Smooth muscle cell (in vitro differentiated cells): ENCODE measurements at regions not wholly inside any gene's neighbourhood (a gene's known extent, or its start where the extent isn't known, plus 50 kb on each side); places are given as distances from the start of the nearest gene placed in this dataset.

Experiments used
- DNase-seq: peaks from one replicate; lab custom pipeline; 2025; ENCODE audit not compliant: unreplicated experiment; lab: John Stamatoyannopoulos, UW
- H2AFZ ChIP-seq: fragments of 200-600 bp; sonication (generic); 2 replicates; pipeline ENCODE4 v1.6.0; 2016; ENCODE audit warnings: antibody characterized with exemption, low read depth, mild to moderate bottlenecking
- H3F3A ChIP-seq: fragments of 200-600 bp; sonication (generic); 2 replicates; pipeline ENCODE4 v1.6.0; 2017; ENCODE audit warnings: antibody characterized with exemption, low read depth
- H3K27ac ChIP-seq: fragments of 200-600 bp; sonication (generic); 2 replicates; pipeline ENCODE4 v1.5.1; 2016; ENCODE audit warnings: low read depth, mild to moderate bottlenecking
- H3K27me3 ChIP-seq: fragments of 200-600 bp; sonication (generic); 2 replicates; pipeline ENCODE4 v1.6.1; 2016; ENCODE audit warnings: low read depth, mild to moderate bottlenecking
- H3K36me3 ChIP-seq: fragments of 200-600 bp; sonication (generic); 2 replicates; pipeline ENCODE4 v1.5.1; 2016; ENCODE audit warnings: low read depth
- H3K4me1 ChIP-seq: fragments of 200-600 bp; sonication (generic); 2 replicates; pipeline ENCODE4 v1.5.1; 2016; ENCODE audit warnings: low read depth
- H3K4me2 ChIP-seq: fragments of 200-600 bp; sonication (generic); 2 replicates; pipeline ENCODE4 v1.6.0; 2016; ENCODE audit warnings: mild to moderate bottlenecking
- H3K4me3 ChIP-seq: fragments of 200-600 bp; sonication (generic); 2 replicates; pipeline ENCODE4 v1.5.1; 2016; ENCODE audit warnings: mild to moderate bottlenecking
- H3K79me2 ChIP-seq: fragments of 200-600 bp; sonication (generic); 2 replicates; pipeline ENCODE4 v1.6.0; 2016; ENCODE audit warnings: low read depth, mild to moderate bottlenecking
- H3K9ac ChIP-seq: fragments of 200-600 bp; sonication (generic); 2 replicates; pipeline ENCODE4 v1.6.0; 2016; ENCODE audit warnings: low read depth
- H3K9me3 ChIP-seq: fragments of 200-600 bp; sonication (generic); replicated peaks from 2 replicates; pipeline ENCODE4 v1.5.1; 2016; ENCODE audit warnings: low read depth
- H4K20me1 ChIP-seq: fragments of 200-600 bp; sonication (generic); 2 replicates; pipeline ENCODE4 v1.6.0; 2016; ENCODE audit warnings: low read depth
- WGBS: methylation state at CpG from one replicate; pipeline ENCODE4 v1.1.7; 2016; ENCODE audit warnings: low lambda C conversion rate; 5-methylcytosine and 5-hydroxymethylcytosine counted together
- TF ChIP-seq, protein P1 (sequence below): fragments of 200-600 bp; sonication (generic); IDR thresholded peaks from 2 replicates; pipeline ENCODE4 v1.5.1; 2017; ENCODE audit warnings: borderline replicate concordance, mild to moderate bottlenecking, antibody characterized with exemption; ENCODE audit not compliant: insufficient read depth, poor library complexity, severe bottlenecking

- TF ChIP-seq, protein P1, sequence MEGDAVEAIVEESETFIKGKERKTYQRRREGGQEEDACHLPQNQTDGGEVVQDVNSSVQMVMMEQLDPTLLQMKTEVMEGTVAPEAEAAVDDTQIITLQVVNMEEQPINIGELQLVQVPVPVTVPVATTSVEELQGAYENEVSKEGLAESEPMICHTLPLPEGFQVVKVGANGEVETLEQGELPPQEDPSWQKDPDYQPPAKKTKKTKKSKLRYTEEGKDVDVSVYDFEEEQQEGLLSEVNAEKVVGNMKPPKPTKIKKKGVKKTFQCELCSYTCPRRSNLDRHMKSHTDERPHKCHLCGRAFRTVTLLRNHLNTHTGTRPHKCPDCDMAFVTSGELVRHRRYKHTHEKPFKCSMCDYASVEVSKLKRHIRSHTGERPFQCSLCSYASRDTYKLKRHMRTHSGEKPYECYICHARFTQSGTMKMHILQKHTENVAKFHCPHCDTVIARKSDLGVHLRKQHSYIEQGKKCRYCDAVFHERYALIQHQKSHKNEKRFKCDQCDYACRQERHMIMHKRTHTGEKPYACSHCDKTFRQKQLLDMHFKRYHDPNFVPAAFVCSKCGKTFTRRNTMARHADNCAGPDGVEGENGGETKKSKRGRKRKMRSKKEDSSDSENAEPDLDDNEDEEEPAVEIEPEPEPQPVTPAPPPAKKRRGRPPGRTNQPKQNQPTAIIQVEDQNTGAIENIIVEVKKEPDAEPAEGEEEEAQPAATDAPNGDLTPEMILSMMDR: no peak
- Histone ChIP-seq H3K9me3 (no peaks in the 10 kb centered on the region), H2AFZ (no peak overlapping the region), H3K27me3 (no peaks in the 10 kb centered on the region), H3K9ac (no peak overlapping the region), H3K79me2 (no peaks in the 10 kb centered on the region), H3K36me3 (no peaks in the 10 kb centered on the region), H3K4me1 (no peaks in the 10 kb centered on the region), H3K4me2 (no peak overlapping the region), H3F3A (no peaks in the 10 kb centered on the region), H4K20me1 (no peaks in the 10 kb centered on the region), H3K27ac (no peak overlapping the region), H3K4me3 (no peak overlapping the region)
- WGBS: 95% methylated on average over 53 of the region's 53 CpGs
- DNase-seq: no peak
Measured at GRCh38 chr12:13562915-13563742, 366.6 kb downstream of the EMP1 start.

DNA sequence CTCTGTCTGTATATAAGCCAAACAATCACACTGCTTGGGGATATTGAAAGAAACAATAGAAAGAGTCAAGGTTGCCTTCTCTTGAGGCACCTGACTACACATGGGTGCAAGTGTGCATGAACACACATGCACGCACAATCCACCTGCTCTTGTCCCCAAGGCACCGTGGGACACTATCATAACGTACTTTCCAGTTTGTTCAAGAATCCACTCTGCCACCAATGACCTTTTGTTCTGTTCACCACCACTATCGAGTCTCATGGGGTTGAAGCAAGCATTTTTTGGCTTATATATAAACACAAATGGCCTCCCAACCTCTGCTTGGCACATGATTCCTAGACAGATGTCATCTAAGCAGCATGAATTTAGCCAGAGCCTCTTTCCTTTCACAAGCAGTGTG is 365.4 kb downstream of the EMP1 start:
- WGBS: 89% methylated on average over 4 of the region's 4 CpGs

GRCh38 chr12:13559318-13559978 is 362.9 kb downstream of the EMP1 start:
- Histone ChIP-seq H3K4me3 (no peak overlapping the region), H3K27ac (no peak overlapping the region), H3K79me2 (no peaks in the 10 kb centered on the region), H3K4me1 (no peaks in the 10 kb centered on the region), H3K27me3 (no peaks in the 10 kb centered on the region), H3K36me3 (no peaks in the 10 kb centered on the region), H3K4me2 (no peak overlapping the region), H3K9me3 (no peaks in the 10 kb centered on the region), H3K9ac (no peak overlapping the region), H4K20me1 (no peaks in the 10 kb centered on the region), H2AFZ (no peak overlapping the region), H3F3A (no peaks in the 10 kb centered on the region)
- WGBS: 86% methylated on average over 8 of the region's 8 CpGs
- TF ChIP-seq, protein P1: no peak
- no peak for DNase-seq

More for the DNA sequence above, 365.4 kb downstream of the EMP1 start:
- TF ChIP-seq, protein P1: no peak
- Histone ChIP-seq H3K4me3 (no peak overlapping the region), H3K9me3 (no peaks in the 10 kb centered on the region), H2AFZ (no peak overlapping the region), H3F3A (no peaks in the 10 kb centered on the region), H3K36me3 (no peaks in the 10 kb centered on the region), H4K20me1 (no peaks in the 10 kb centered on the region), H3K4me2 (no peak overlapping the region), H3K27ac (no peak overlapping the region), H3K9ac (no peak overlapping the region), H3K27me3 (no peaks in the 10 kb centered on the region), H3K4me1 (no peaks in the 10 kb centered on the region), H3K79me2 (no peaks in the 10 kb centered on the region)
- no peak for DNase-seq
